Peyer's patch (tissue), 4 donors: ENCODE measurements at regions not wholly inside any gene's neighbourhood (a gene's known extent, or its start where the extent isn't known, plus 50 kb on each side); places are given as distances from the start of the nearest gene placed in this dataset.

ENCODE experiments used
- DNase-seq, 3 donors: peaks; one replicate each; pipeline ENCODE4 v3.0.0-alpha.2; 2017 to 2019
- H3K27ac ChIP-seq, 4 donors: fragments of 200-600 bp; sonication (generic); one replicate each; pipeline ENCODE4 v1.5.1; 2016 to 2019
- H3K27me3 ChIP-seq, 2 donors: fragments of 200-600 bp; sonication (generic); one replicate each; pipeline ENCODE4 v1.5.1; 2019
- H3K36me3 ChIP-seq, 3 donors: fragments of 200-600 bp; sonication (generic); one replicate each; pipeline ENCODE4 v1.5.1; 2016 to 2019
- H3K4me1 ChIP-seq, 4 donors: fragments of 200-600 bp; sonication (generic); one replicate each; pipeline ENCODE4 v1.5.1; 2016 to 2019
- H3K4me3 ChIP-seq, 4 donors: fragments of 200-600 bp; sonication (generic); 1 replicate in 3 of 4; 2 replicates in 1 of 4; pipeline ENCODE4 v1.5.1; 2016 to 2019; ENCODE audit warnings: mild to moderate bottlenecking in 1 of 4
- H3K9me3 ChIP-seq, 4 donors: fragments of 200-600 bp; sonication (generic); one replicate each; pipeline ENCODE4 v1.5.1; 2016 to 2019; ENCODE audit warnings: mild to moderate bottlenecking in 1 of 4
- CTCF ChIP-seq, 6 experiments: fragments of 450-650 bp in 4 of 6; fragments of 200-600 bp in 2 of 6; sonication (generic) in 1 of 6; IDR thresholded peaks; one replicate each; pipeline ENCODE4 v1.5.1; 2017 to 2019; ENCODE audit warnings: antibody characterized with exemption in 6 of 6, mild to moderate bottlenecking in 3 of 6, moderate library complexity in 1 of 6
- POLR2A ChIP-seq, 2 donors: fragments of 450-650 bp; IDR thresholded peaks; one replicate each; pipeline ENCODE4 v1.5.1; 2017; ENCODE audit warnings: antibody characterized with exemption in 2 of 2, mild to moderate bottlenecking in 2 of 2, moderate library complexity in 2 of 2

- no peaks in the 10 kb centered on the region for H3K36me3 ChIP-seq
- no peaks in the 10 kb centered on the region for H3K27me3 ChIP-seq
- no peak for DNase-seq
- H3K9me3 ChIP-seq = no peaks in the 10 kb centered on the region
- TF ChIP-seq CTCF (IDR thresholded peaks at IDR 0.05) = no peak
- no peaks in the 10 kb centered on the region for H3K4me1 ChIP-seq
- no peak overlapping the region for H3K4me3 ChIP-seq
- no peak overlapping the region for H3K27ac ChIP-seq
Measured at GRCh38 chr2:8028436-8028835, 653.4 kb upstream of the ID2 start.

- Histone ChIP-seq H3K4me3 (no peak overlapping the region), H3K36me3 (no peaks in the 10 kb centered on the region), H3K9me3 (no peaks in the 10 kb centered on the region), H3K27me3 (no peaks in the 10 kb centered on the region), H3K27ac (no peak overlapping the region), H3K4me1 (no peaks in the 10 kb centered on the region)
- DNase-seq = no peak
- no peak for TF ChIP-seq POLR2A (IDR thresholded peaks at IDR 0.05)
- no peak for TF ChIP-seq CTCF (IDR thresholded peaks at IDR 0.05)
Measured at GRCh38 chr2:8028981-8029380, 652.9 kb upstream of the ID2 start.

DNA sequence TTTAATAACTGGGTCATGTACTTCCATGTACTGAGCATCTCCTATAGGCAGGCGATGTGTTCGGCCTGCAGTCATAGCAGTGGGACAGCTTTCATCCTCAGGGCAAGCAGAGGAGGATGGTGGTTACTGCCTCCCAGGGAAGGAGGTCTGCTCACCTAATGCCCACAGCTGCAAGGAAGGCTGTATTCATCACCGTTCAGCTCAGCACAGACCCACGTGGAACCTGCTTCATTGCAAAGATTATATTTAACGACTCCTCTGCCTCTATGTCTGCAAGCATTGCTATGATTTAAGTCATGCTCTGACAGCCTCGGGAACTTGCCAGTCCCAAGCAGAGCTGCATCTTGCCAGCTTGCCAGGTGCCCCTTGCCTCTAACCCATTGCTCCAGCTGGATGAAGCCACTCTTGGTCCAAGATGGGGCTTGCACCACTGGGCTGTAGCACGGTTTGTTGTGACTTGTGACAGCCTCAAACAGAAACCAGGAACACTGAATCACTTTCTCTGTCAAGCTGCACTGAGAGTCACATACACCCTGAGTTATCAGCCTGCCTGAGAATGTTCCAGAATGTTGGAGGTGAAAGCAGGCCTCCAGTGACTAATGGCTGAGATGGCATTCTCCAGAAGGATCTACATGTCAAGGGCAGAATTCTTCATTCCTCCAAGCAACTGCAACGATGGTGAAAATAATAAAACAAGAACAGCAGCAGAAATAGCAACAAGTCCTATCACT is 651.1 kb upstream of the ID2 start:
- DNase-seq = no peak
- Histone ChIP-seq H3K27ac (no peak overlapping the region), H3K36me3 (no peaks in the 10 kb centered on the region), H3K27me3 (no peaks in the 10 kb centered on the region), H3K9me3 (no peaks in the 10 kb centered on the region), H3K4me3 (no peak overlapping the region), H3K4me1 (no peaks in the 10 kb centered on the region)
- TF ChIP-seq CTCF (IDR thresholded peaks at IDR 0.05) (no peak), POLR2A (IDR thresholded peaks at IDR 0.05) (no peak)

- no peak for TF ChIP-seq POLR2A (IDR thresholded peaks at IDR 0.05)
- TF ChIP-seq CTCF (IDR thresholded peaks at IDR 0.05) = no peak
- DNase-seq = no peak
- Histone ChIP-seq H3K4me3 (no peak overlapping the region), H3K9me3 (no peaks in the 10 kb centered on the region), H3K4me1 (no peaks in the 10 kb centered on the region), H3K27ac (no peak overlapping the region), H3K27me3 (no peaks in the 10 kb centered on the region), H3K36me3 (no peaks in the 10 kb centered on the region)
Measured at GRCh38 chr2:8031370-8031769, 650.5 kb upstream of the ID2 start.

GRCh38 chr2:8033546-8034096 is 648.2 kb upstream of the ID2 start:
- no peak overlapping the region for H3K27ac ChIP-seq
- H3K4me1 ChIP-seq = no peaks in the 10 kb centered on the region
- DNase-seq = no peak
- H3K27me3 ChIP-seq = no peaks in the 10 kb centered on the region
- no peaks in the 10 kb centered on the region for H3K9me3 ChIP-seq
- H3K36me3 ChIP-seq = no peaks in the 10 kb centered on the region
- no peak overlapping the region for H3K4me3 ChIP-seq
- TF ChIP-seq POLR2A (IDR thresholded peaks at IDR 0.05) (no peak), CTCF (IDR thresholded peaks at IDR 0.05) (no peak)
